ENCODE measurements at regions not wholly inside any gene's neighbourhood (a gene's known extent, or its start where the extent isn't known, plus 50 kb on each side); places are given as distances from the start of the nearest gene placed in this dataset.

DNA sequence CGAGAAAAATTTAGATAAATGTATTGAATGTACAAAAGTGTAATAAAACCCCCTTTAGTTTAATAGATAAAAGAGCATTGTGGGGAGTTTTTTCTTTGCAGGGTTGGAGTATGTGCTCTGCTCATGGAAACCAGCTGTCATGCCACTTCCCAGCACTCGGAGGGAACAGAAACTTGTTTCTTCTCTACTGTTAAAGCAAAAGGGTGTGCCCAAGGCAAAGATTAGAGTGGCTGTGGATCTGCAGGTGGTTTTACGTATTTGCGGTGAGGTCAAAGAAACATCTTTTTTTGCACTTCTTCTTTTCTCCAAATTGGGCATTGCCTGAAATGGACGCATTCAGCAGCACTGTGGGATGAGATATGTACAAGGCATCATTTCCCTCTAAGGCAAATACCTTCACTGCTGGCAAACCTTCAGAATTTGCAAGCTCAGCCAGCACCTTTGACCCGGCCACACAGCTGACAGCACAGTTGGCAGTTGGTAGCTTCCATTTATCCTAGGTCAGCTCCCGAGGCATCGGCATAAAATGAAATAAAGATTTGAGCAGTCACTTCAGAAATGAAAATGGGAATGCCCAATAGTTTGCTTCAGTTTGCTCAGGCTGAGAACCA is 178.4 kb upstream of the EYA4 start:
- Histone ChIP-seq H3K27ac (ENCODE audit: insufficient read depth in 1 of 2, low read depth in 1 of 2, low read length in 2 of 2, poor library complexity in 1 of 2, severe bottlenecking in 2 of 2) (no peak overlapping the region), H3K4me1 (ENCODE audit: control extremely low read depth in 1 of 4, control insufficient read depth in 4 of 4, insufficient read depth in 4 of 4, low read length in 3 of 4) (no peaks in the 10 kb centered on the region), H3K36me3 (ENCODE audit: control insufficient read depth in 4 of 4, insufficient read depth in 4 of 4, low read length in 3 of 4) (no peaks in the 10 kb centered on the region), H3K9me3 (ENCODE audit: control extremely low read depth in 1 of 5, control insufficient read depth in 4 of 5, insufficient read depth in 2 of 5, low read depth in 1 of 5, low read length in 4 of 5) (no peaks in the 10 kb centered on the region), H3K4me3 (ENCODE audit: control insufficient read depth in 1 of 7, extremely low read depth in 1 of 7, insufficient read depth in 4 of 7, low read depth in 2 of 7, low read length in 6 of 7) (no peak overlapping the region), H3K27me3 (replicated peaks in 2 of 5; ENCODE audit: control insufficient read depth in 4 of 5, insufficient read depth in 5 of 5, low read length in 4 of 5) (peaks cover 0 to 1% (median 0%) of the 10 kb centered on the region in 5 experiments)
- ChIA-PET POLR2A (no interaction called here), CTCF (no interaction called here)
- 86% methylated on average over 4 of the region's 8 CpGs for WGBS (ENCODE audit: insufficient coverage)
- DNase-seq, result no peak

GRCh38 chr6:133067960-133068359 is 173.2 kb upstream of the EYA4 start:
- H3K36me3 ChIP-seq (ENCODE audit: control insufficient read depth in 4 of 4, insufficient read depth in 4 of 4, low read length in 3 of 4), result no peaks in the 10 kb centered on the region
- 89% methylated on average over 3 of the region's 3 CpGs for WGBS (ENCODE audit: insufficient coverage)
- ChIA-PET POLR2A (no interaction called here), CTCF (no interaction called here)
- no peak overlapping the region for H3K4me3 ChIP-seq (ENCODE audit: control insufficient read depth in 1 of 7, extremely low read depth in 1 of 7, insufficient read depth in 4 of 7, low read depth in 2 of 7, low read length in 6 of 7)
- no peak overlapping the region for H3K27ac ChIP-seq (ENCODE audit: insufficient read depth in 1 of 2, low read depth in 1 of 2, low read length in 2 of 2, poor library complexity in 1 of 2, severe bottlenecking in 2 of 2)
- no peak for DNase-seq
- H3K9me3 ChIP-seq (ENCODE audit: control extremely low read depth in 1 of 5, control insufficient read depth in 4 of 5, insufficient read depth in 2 of 5, low read depth in 1 of 5, low read length in 4 of 5), result no peaks in the 10 kb centered on the region
- H3K27me3 ChIP-seq (replicated peaks in 2 of 5; ENCODE audit: control insufficient read depth in 4 of 5, insufficient read depth in 5 of 5, low read length in 4 of 5), result peaks cover 0 to 1% (median 0%) of the 10 kb centered on the region in 5 experiments
- H3K4me1 ChIP-seq (ENCODE audit: control extremely low read depth in 1 of 4, control insufficient read depth in 4 of 4, insufficient read depth in 4 of 4, low read length in 3 of 4), result no peaks in the 10 kb centered on the region

DNA sequence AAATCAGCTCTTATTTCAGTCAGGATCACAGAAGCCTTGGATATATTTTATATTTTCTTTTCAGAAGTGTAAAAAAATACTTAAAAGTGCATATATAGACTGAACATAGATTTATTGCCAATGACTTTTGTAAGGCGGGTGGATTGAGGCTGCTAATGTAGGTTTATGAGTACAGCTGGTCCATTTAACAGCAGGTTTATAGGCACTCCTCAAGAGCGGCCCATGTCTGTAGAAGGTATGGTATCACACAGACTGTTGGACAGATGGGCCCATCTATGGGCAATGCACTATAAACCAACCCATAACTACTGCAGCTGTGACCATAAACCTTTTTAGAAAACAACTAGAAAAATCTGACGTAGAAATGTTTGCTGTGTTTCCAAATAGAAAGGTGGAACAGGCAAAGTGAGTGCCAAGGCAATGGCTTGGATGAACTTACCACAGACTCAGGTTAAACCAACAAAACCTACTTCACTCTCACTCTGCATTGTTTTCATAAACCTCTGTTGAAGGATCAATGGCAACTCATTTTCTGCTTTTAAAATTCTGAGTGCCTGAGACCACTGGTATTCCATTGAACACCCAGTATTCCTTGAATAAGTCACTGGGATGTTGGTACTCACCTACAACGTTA is 170.6 kb upstream of the EYA4 start:
- WGBS (ENCODE audit: insufficient coverage), result no CpG with 5 or more reads among the region's 4 CpGs
- ChIA-PET CTCF (interaction anchor here (0.6 to 0.9 kb wide), 2 partner anchors 9 to 16 kb away, joined by 3 read pairs; no protein-coding TSS in a partner anchor), POLR2A (no interaction called here)
- DNase-seq, result no peak
- Histone ChIP-seq H3K4me1 (ENCODE audit: control extremely low read depth in 1 of 4, control insufficient read depth in 4 of 4, insufficient read depth in 4 of 4, low read length in 3 of 4) (no peaks in the 10 kb centered on the region), H3K4me3 (ENCODE audit: control insufficient read depth in 1 of 7, extremely low read depth in 1 of 7, insufficient read depth in 4 of 7, low read depth in 2 of 7, low read length in 6 of 7) (no peak overlapping the region), H3K27ac (ENCODE audit: insufficient read depth in 1 of 2, low read depth in 1 of 2, low read length in 2 of 2, poor library complexity in 1 of 2, severe bottlenecking in 2 of 2) (no peak overlapping the region), H3K36me3 (ENCODE audit: control insufficient read depth in 4 of 4, insufficient read depth in 4 of 4, low read length in 3 of 4) (no peaks in the 10 kb centered on the region), H3K27me3 (replicated peaks in 2 of 5; ENCODE audit: control insufficient read depth in 4 of 5, insufficient read depth in 5 of 5, low read length in 4 of 5) (peaks cover 0 to 1% (median 0%) of the 10 kb centered on the region in 5 experiments), H3K9me3 (ENCODE audit: control extremely low read depth in 1 of 5, control insufficient read depth in 4 of 5, insufficient read depth in 2 of 5, low read depth in 1 of 5, low read length in 4 of 5) (no peaks in the 10 kb centered on the region)

DNA sequence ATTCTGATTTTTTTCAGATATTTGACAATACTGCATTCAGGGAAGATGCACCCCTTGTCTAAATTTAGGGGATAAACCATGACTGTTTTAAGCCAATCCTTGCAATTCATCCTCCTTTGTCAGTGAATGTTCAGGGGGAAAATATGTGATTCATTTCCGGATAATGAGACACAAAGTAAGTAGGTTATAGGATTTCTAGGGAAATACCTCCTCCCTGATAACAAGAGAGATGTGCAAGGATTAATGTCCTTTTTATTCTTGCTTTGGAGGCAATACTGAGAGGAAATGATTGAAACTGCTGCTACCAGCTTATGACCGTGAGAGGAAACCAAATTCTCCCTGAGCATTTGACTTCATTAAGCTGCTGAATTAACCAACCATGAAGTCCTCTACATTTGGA is 161.3 kb upstream of the EYA4 start:
- Histone ChIP-seq H3K9me3 (ENCODE audit: control extremely low read depth in 1 of 5, control insufficient read depth in 4 of 5, insufficient read depth in 2 of 5, low read depth in 1 of 5, low read length in 4 of 5) (no peaks in the 10 kb centered on the region), H3K27ac (ENCODE audit: insufficient read depth in 1 of 2, low read depth in 1 of 2, low read length in 2 of 2, poor library complexity in 1 of 2, severe bottlenecking in 2 of 2) (no peak overlapping the region), H3K27me3 (replicated peaks in 2 of 5; ENCODE audit: control insufficient read depth in 4 of 5, insufficient read depth in 5 of 5, low read length in 4 of 5) (no peaks in the 10 kb centered on the region), H3K36me3 (ENCODE audit: control insufficient read depth in 4 of 4, insufficient read depth in 4 of 4, low read length in 3 of 4) (no peaks in the 10 kb centered on the region), H3K4me1 (ENCODE audit: control extremely low read depth in 1 of 4, control insufficient read depth in 4 of 4, insufficient read depth in 4 of 4, low read length in 3 of 4) (no peaks in the 10 kb centered on the region), H3K4me3 (ENCODE audit: control insufficient read depth in 1 of 7, extremely low read depth in 1 of 7, insufficient read depth in 4 of 7, low read depth in 2 of 7, low read length in 6 of 7) (no peak overlapping the region)
- no peak for DNase-seq
- POLR2A ChIA-PET, result interaction anchor here (1.0 kb wide), 1 partner anchor 12 kb away, joined by 3 read pairs; no protein-coding TSS in a partner anchor
- CTCF ChIA-PET, result no interaction called here
- WGBS (ENCODE audit: insufficient coverage), result no CpG with 5 or more reads among the region's 2 CpGs

DNA sequence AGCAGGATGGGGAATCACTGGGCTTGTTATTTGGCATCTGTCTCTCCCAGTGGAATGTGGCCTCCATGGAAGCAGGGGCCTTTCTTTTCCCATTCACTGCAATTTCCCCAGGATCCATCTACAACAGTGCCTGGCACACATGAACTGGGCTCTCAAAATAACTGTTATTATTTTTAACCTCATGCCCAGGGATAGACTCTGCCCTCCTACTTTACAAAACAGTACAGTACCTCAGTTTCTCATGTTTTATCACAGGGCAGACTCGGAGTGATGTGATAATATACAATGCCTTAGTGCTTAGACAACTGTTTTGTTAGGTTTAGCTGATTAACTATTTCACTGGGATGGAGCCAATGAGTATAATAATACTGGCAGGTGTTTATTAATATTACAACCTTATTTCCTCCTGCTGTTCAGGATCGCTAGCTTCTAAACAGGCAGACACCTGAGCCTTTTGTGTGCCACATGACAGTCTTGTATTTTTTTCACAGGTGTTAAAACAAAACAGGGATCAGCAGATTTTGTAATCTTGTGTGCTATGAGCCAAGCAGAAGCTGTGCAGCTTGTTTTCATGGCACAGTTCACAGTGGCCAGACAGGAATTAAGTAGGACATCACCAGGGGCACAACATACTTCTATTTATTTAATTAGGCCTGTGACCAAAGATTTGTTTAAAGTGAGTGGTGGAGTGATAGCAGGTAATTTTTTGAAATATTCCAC is 157.7 kb upstream of the EYA4 start:
- no peak for DNase-seq
- no peaks in the 10 kb centered on the region for H3K36me3 ChIP-seq (ENCODE audit: control insufficient read depth in 4 of 4, insufficient read depth in 4 of 4, low read length in 3 of 4)
- no CpG with 5 or more reads among the region's 2 CpGs for WGBS (ENCODE audit: insufficient coverage)
- H3K4me3 ChIP-seq (ENCODE audit: control insufficient read depth in 1 of 7, extremely low read depth in 1 of 7, insufficient read depth in 4 of 7, low read depth in 2 of 7, low read length in 6 of 7), result no peak overlapping the region
- ChIA-PET POLR2A (no interaction called here), CTCF (no interaction called here)
- H3K27me3 ChIP-seq (replicated peaks in 2 of 5; ENCODE audit: control insufficient read depth in 4 of 5, insufficient read depth in 5 of 5, low read length in 4 of 5), result no peaks in the 10 kb centered on the region
- no peaks in the 10 kb centered on the region for H3K4me1 ChIP-seq (ENCODE audit: control extremely low read depth in 1 of 4, control insufficient read depth in 4 of 4, insufficient read depth in 4 of 4, low read length in 3 of 4)
- no peak overlapping the region for H3K27ac ChIP-seq (ENCODE audit: insufficient read depth in 1 of 2, low read depth in 1 of 2, low read length in 2 of 2, poor library complexity in 1 of 2, severe bottlenecking in 2 of 2)
- H3K9me3 ChIP-seq (ENCODE audit: control extremely low read depth in 1 of 5, control insufficient read depth in 4 of 5, insufficient read depth in 2 of 5, low read depth in 1 of 5, low read length in 4 of 5), result no peaks in the 10 kb centered on the region

GRCh38 chr6:133085471-133085870 is 155.7 kb upstream of the EYA4 start:
- no peak for DNase-seq
- ChIA-PET POLR2A (no interaction called here), CTCF (no interaction called here)
- 100% methylated on average over 1 of the region's 1 CpG for WGBS (ENCODE audit: insufficient coverage)
- Histone ChIP-seq H3K27me3 (replicated peaks in 2 of 5; ENCODE audit: control insufficient read depth in 4 of 5, insufficient read depth in 5 of 5, low read length in 4 of 5) (no peaks in the 10 kb centered on the region), H3K4me1 (ENCODE audit: control extremely low read depth in 1 of 4, control insufficient read depth in 4 of 4, insufficient read depth in 4 of 4, low read length in 3 of 4) (no peaks in the 10 kb centered on the region), H3K27ac (ENCODE audit: insufficient read depth in 1 of 2, low read depth in 1 of 2, low read length in 2 of 2, poor library complexity in 1 of 2, severe bottlenecking in 2 of 2) (no peak overlapping the region), H3K9me3 (ENCODE audit: control extremely low read depth in 1 of 5, control insufficient read depth in 4 of 5, insufficient read depth in 2 of 5, low read depth in 1 of 5, low read length in 4 of 5) (no peaks in the 10 kb centered on the region), H3K4me3 (ENCODE audit: control insufficient read depth in 1 of 7, extremely low read depth in 1 of 7, insufficient read depth in 4 of 7, low read depth in 2 of 7, low read length in 6 of 7) (no peak overlapping the region), H3K36me3 (ENCODE audit: control insufficient read depth in 4 of 4, insufficient read depth in 4 of 4, low read length in 3 of 4) (no peaks in the 10 kb centered on the region)

GRCh38 chr6:133085896-133086295 is 155.3 kb upstream of the EYA4 start:
- Histone ChIP-seq H3K4me3 (ENCODE audit: control insufficient read depth in 1 of 7, extremely low read depth in 1 of 7, insufficient read depth in 4 of 7, low read depth in 2 of 7, low read length in 6 of 7) (no peak overlapping the region), H3K9me3 (ENCODE audit: control extremely low read depth in 1 of 5, control insufficient read depth in 4 of 5, insufficient read depth in 2 of 5, low read depth in 1 of 5, low read length in 4 of 5) (no peaks in the 10 kb centered on the region), H3K27ac (ENCODE audit: insufficient read depth in 1 of 2, low read depth in 1 of 2, low read length in 2 of 2, poor library complexity in 1 of 2, severe bottlenecking in 2 of 2) (no peak overlapping the region), H3K36me3 (ENCODE audit: control insufficient read depth in 4 of 4, insufficient read depth in 4 of 4, low read length in 3 of 4) (no peaks in the 10 kb centered on the region), H3K27me3 (replicated peaks in 2 of 5; ENCODE audit: control insufficient read depth in 4 of 5, insufficient read depth in 5 of 5, low read length in 4 of 5) (no peaks in the 10 kb centered on the region), H3K4me1 (ENCODE audit: control extremely low read depth in 1 of 4, control insufficient read depth in 4 of 4, insufficient read depth in 4 of 4, low read length in 3 of 4) (no peaks in the 10 kb centered on the region)
- WGBS (ENCODE audit: insufficient coverage), result 40% methylated on average over 1 of the region's 2 CpGs
- CTCF ChIA-PET, result no interaction called here
- POLR2A ChIA-PET, result no interaction called here
- DNase-seq, result no peak
